Prostate gland (tissue), 2 donors: ENCODE measurements at regions not wholly inside any gene's neighbourhood (a gene's known extent, or its start where the extent isn't known, plus 50 kb on each side); places are given as distances from the start of the nearest gene placed in this dataset.

Experiments used
- CTCF ChIP-seq, 4 experiments: fragments of 200-600 bp in 2 of 4; fragments of 450-650 bp in 2 of 4; sonication (generic) in 2 of 4; IDR thresholded peaks; 1 replicate in 3 of 4; 2 replicates in 1 of 4; pipeline ENCODE4 v1.5.1; 2016 to 2019; ENCODE audit warnings: antibody characterized with exemption in 4 of 4, mild to moderate bottlenecking in 2 of 4, moderate library complexity in 2 of 4
- POLR2A ChIP-seq: fragments of 450-650 bp; IDR thresholded peaks from one replicate; pipeline ENCODE4 v1.6.1; 2016; ENCODE audit warnings: antibody characterized with exemption, mild to moderate bottlenecking
- POLR2AphosphoS5 ChIP-seq: sonication (generic); formaldehyde crosslinking; IDR thresholded peaks from one replicate; pipeline ENCODE4 v1.6.1; 2017; ENCODE audit warnings: antibody characterized with exemption

GRCh38 chr1:4171480-4172450 lies 271.7 kb upstream of the C1orf174 start:
- no peak for TF ChIP-seq POLR2A
- no peak for TF ChIP-seq CTCF (IDR thresholded peaks at IDR 0.05)
- no peak for TF ChIP-seq POLR2AphosphoS5
